ENCODE measurements at regions not wholly inside any gene's neighbourhood (a gene's known extent, or its start where the extent isn't known, plus 50 kb on each side); places are given as distances from the start of the nearest gene placed in this dataset.

- no peak overlapping the region for H2BK20ac ChIP-seq (ENCODE audit: low read depth, low read length)
- in situ Hi-C loops (cut with MboI; ENCODE audit: low sequenced_read_pairs) = no loop called here
- no peak overlapping the region for H3K14ac ChIP-seq (replicated peaks; ENCODE audit: low read depth, low read length)
- intact Hi-C loops (cut with micrococcal nuclease) = no loop called here
- no peak overlapping the region for H2BK120ac ChIP-seq (ENCODE audit: low read depth, low read length)
- ATAC-seq (ENCODE audit: low read depth) (no peak), DNase-seq (no peak)
- H2AFZ ChIP-seq (replicated peaks; ENCODE audit: low read length, poor library complexity) = no peak overlapping the region
- H4K8ac ChIP-seq (ENCODE audit: low read depth in 2 of 2, low read length in 2 of 2) = no peak overlapping the region
- H3K4ac ChIP-seq (ENCODE audit: low read depth, low read length) = no peak overlapping the region
- H3K4me3 ChIP-seq (ENCODE audit: insufficient read depth, low read depth, low read length) = no peak overlapping the region
- H4K20me1 ChIP-seq (ENCODE audit: insufficient read depth, low read length) = no peaks in the 10 kb centered on the region
- WGBS, 2 experiments (ENCODE audit: extremely low coverage in 2 of 2, insufficient read length in 1 of 2) = no CpG with 5 or more reads among the region's 2 CpGs
- no peak overlapping the region for H2BK5ac ChIP-seq (ENCODE audit: low read depth, low read length, poor library complexity, severe bottlenecking)
- no peak overlapping the region for H3K18ac ChIP-seq (ENCODE audit: low read depth, low read length)
- no peak overlapping the region for H3K56ac ChIP-seq (ENCODE audit: extremely low read depth, insufficient read depth, low read length)
- H3K27ac ChIP-seq (ENCODE audit: insufficient read depth, low read length) = no peak overlapping the region
- CTCF ChIA-PET = no interaction called here
- no peak overlapping the region for H3K4me2 ChIP-seq (ENCODE audit: low read depth, low read length)
- H2AK5ac ChIP-seq (ENCODE audit: low read depth, low read length) = no peak overlapping the region
- H3K36me3 ChIP-seq (ENCODE audit: control insufficient read depth, insufficient read depth, low read length) = no peaks in the 10 kb centered on the region
- H3K4me1 ChIP-seq (ENCODE audit: control insufficient read depth, insufficient read depth, low read length) = no peaks in the 10 kb centered on the region
- H3K9ac ChIP-seq (ENCODE audit: low read depth, low read length) = no peak overlapping the region
- H3K9me1 ChIP-seq (ENCODE audit: insufficient read depth, low read length) = no peaks in the 10 kb centered on the region
- no peak overlapping the region for H4K91ac ChIP-seq (ENCODE audit: insufficient read depth, low read depth, low read length)
- TF ChIP-seq BHLHE40 (IDR thresholded peaks at IDR 0.05; ENCODE audit: low read depth, low read length) (no peak), RCOR1 (IDR thresholded peaks at IDR 0.05; ENCODE audit: insufficient replicate concordance, low read length) (no peak), CHD1 (IDR thresholded peaks at IDR 0.05; ENCODE audit: low read depth, low read length) (no peak)
- dilution Hi-C loops (cut with HindIII; ENCODE audit: low sequenced_read_pairs, unreplicated experiment) = no loop called here
- no peaks in the 10 kb centered on the region for H3K9me3 ChIP-seq (ENCODE audit: control insufficient read depth, insufficient read depth, low read length)
- no peak overlapping the region for H3K23ac ChIP-seq (ENCODE audit: low read depth, low read length)
- H4K5ac ChIP-seq (ENCODE audit: low read depth, low read length) = no peak overlapping the region
- H3K27me3 ChIP-seq (ENCODE audit: control insufficient read depth, insufficient read depth, low read length) = peaks cover 10% of the 10 kb centered on the region
- no peak overlapping the region for H2BK15ac ChIP-seq (ENCODE audit: low read depth, low read length)
- BruUV-seq (replicated peaks) = no TSS peak
- H2AK9ac ChIP-seq (replicated peaks; ENCODE audit: low read depth, low read length, poor library complexity) = no peak overlapping the region
- POLR2A ChIA-PET (ENCODE audit: unreplicated experiment) = no interaction called here
- H3K79me1 ChIP-seq (ENCODE audit: low read depth in 1 of 2, low read length in 2 of 2) = no peaks in the 10 kb centered on the region
These were observed 79.1 kb upstream of the CDH5 start for GRCh38 chr16:66287416-66287815.
